Fibroblast of lung (primary cell): ENCODE measurements at regions not wholly inside any gene's neighbourhood (a gene's known extent, or its start where the extent isn't known, plus 50 kb on each side); places are given as distances from the start of the nearest gene placed in this dataset.

Experiments
- CTCF ChIP-seq, 2 donors: IDR thresholded peaks in 1 of 2; conservative IDR thresholded peaks in 1 of 2; 1 replicate in 1 of 2; 2 replicates in 1 of 2; pipeline ENCODE4 v1.5.1; 2011 to 2012; ENCODE audit warnings: low read length in 2 of 2, control low read depth in 1 of 2, inconsistent platforms in 1 of 2, low read depth in 1 of 2, mild to moderate bottlenecking in 1 of 2
- EZH2 ChIP-seq: IDR thresholded peaks from 2 replicates; pipeline ENCODE4 v1.5.1; 2012; ENCODE audit warnings: low read length, control low read depth, mild to moderate bottlenecking; ENCODE audit errors: missing control alignments

- TF ChIP-seq CTCF (conservative IDR thresholded peaks at IDR 0.05 in 1 of 2, IDR thresholded peaks at IDR 0.05 in 1 of 2; ENCODE audit: low read depth in 1 of 2, low read length in 2 of 2) (no peak), EZH2 (no peak)
These were observed 219.1 kb upstream of the RGMA start for GRCh38 chr15:93308026-93308690.
